Aorta (tissue), 5 donors: ENCODE measurements at regions not wholly inside any gene's neighbourhood (a gene's known extent, or its start where the extent isn't known, plus 50 kb on each side); places are given as distances from the start of the nearest gene placed in this dataset.
A peak's percentile ranks its signal among the peaks of the same experiment; 100 is the strongest.

ENCODE experiments used
- ATAC-seq: fragments of 200-7000 bp; cut with Tn5 transposase; one replicate; pipeline ENCODE4 v1.9.1; 2022; ENCODE audit warnings: moderate library complexity; ENCODE audit not compliant: low FRiP score
- DNase-seq, 2 donors: peaks; one replicate each; pipeline ENCODE4 v3.0.0-alpha.2; 2020
- H3K27ac ChIP-seq, 2 donors: one replicate each; pipeline ENCODE4 v1.5.1; 2013; ENCODE audit warnings: low read length in 2 of 2, mild to moderate bottlenecking in 2 of 2, moderate library complexity in 2 of 2, control low read depth in 1 of 2, inconsistent platforms in 1 of 2, low read depth in 1 of 2
- H3K27me3 ChIP-seq, 2 donors: one replicate each; pipeline ENCODE4 v1.6.1; 2013; ENCODE audit warnings: control low read depth in 1 of 2, low read length in 1 of 2, mild to moderate bottlenecking in 1 of 2, moderate library complexity in 1 of 2; ENCODE audit not compliant: insufficient read depth in 2 of 2, control insufficient read depth in 1 of 2
- H3K36me3 ChIP-seq, 2 donors: one replicate each; pipeline ENCODE4 v1.6.1; 2013; ENCODE audit warnings: control low read depth in 1 of 2, low read length in 1 of 2, mild to moderate bottlenecking in 1 of 2; ENCODE audit not compliant: insufficient read depth in 2 of 2, control insufficient read depth in 1 of 2
- H3K4me1 ChIP-seq, 2 donors: one replicate each; pipeline ENCODE4 v1.6.1; 2013; ENCODE audit warnings: low read length in 2 of 2, control low read depth in 1 of 2, mild to moderate bottlenecking in 1 of 2, moderate library complexity in 1 of 2; ENCODE audit not compliant: insufficient read depth in 2 of 2, control insufficient read depth in 1 of 2
- H3K4me3 ChIP-seq, 2 donors: one replicate each; pipeline ENCODE4 v1.5.1; 2013; ENCODE audit warnings: low read length in 2 of 2, control low read depth in 1 of 2, mild to moderate bottlenecking in 1 of 2
- H3K9me3 ChIP-seq: one replicate; pipeline ENCODE4 v1.6.1; 2013; ENCODE audit warnings: mild to moderate bottlenecking, low read length; ENCODE audit not compliant: control insufficient read depth
- WGBS, 2 donors: extraction: QIAGEN DNeasy Blood & Tissue Kit; methylation state at CpG; one replicate each; pipeline ENCODE4 v1.1.7; 2013; 5-methylcytosine and 5-hydroxymethylcytosine counted together
- intact Hi-C, 2 donors: fragments of 100-400 bp; cut with DNase I; formaldehyde crosslinking; loops; one replicate each; pipeline versions ENCODE4 v1.14.2 to v1.15.0; 2022
- donor health status: healthy with polysubstance abuse.
- donor health status: Bipolar disorder and iron deficiency.
- donor health status: DM: no; HTN: no; CAD: no.
- donor health status: DM: no; HTN: no; CAD: no.
- donor health status: DM: yes; HTN: yes; CAD: no.

DNA sequence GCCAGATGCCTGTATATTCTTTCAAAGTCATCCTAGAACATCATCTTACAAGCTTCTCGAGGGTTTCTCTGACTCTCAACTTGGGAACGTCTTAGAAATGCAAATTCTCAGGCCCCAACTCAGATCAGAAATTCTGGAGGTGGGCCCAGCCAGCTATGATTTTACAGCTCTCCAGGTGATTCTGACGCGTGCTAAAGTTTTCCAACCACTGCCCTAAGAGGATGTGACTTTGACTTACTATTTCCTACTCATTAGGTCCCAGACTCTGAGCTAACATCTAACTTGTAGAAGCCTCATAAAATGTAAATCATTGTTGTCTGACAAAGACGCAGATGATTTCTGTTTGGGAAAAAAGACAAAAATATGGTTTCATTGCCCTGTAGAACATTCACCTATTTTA is 61.1 kb downstream of the IRAG1 start:
- WGBS, 2 donors, result 89 to 94% methylated on average over 5 of the region's 5 CpGs
- Histone ChIP-seq H3K27me3 (no peaks in the 10 kb centered on the region), H3K9me3 (no peaks in the 10 kb centered on the region), H3K27ac (no peak overlapping the region), H3K4me1 (peaks cover 0 to 2% of the 10 kb centered on the region in 2 donors), H3K4me3 (no peak overlapping the region), H3K36me3 (peaks cover 4 to 27% of the 10 kb centered on the region in 2 donors)
- ATAC-seq (no peak), DNase-seq (no peak)
- intact Hi-C loops, result no loop called here

- no peaks in the 10 kb centered on the region for H3K9me3 ChIP-seq
- H3K4me3 ChIP-seq, result no peak overlapping the region
- WGBS, 2 donors, result 93 to 95% methylated on average over 5 of the region's 5 CpGs
- intact Hi-C loops, result no loop called here
- peaks cover 4 to 24% of the 10 kb centered on the region in 2 donors for H3K36me3 ChIP-seq
- ATAC-seq (no peak), DNase-seq (no peak)
- H3K27ac ChIP-seq, result peak overlapping the region; percentile 33 to 60
- no peaks in the 10 kb centered on the region for H3K27me3 ChIP-seq
- peaks cover 0 to 2% of the 10 kb centered on the region in 2 donors for H3K4me1 ChIP-seq
These were observed 61.8 kb downstream of the IRAG1 start for GRCh38 chr11:10631761-10632160.

GRCh38 chr11:10629411-10630002 is 61.0 kb upstream of the LYVE1 start:
- H3K36me3 ChIP-seq, result peaks cover 4 to 18% of the 10 kb centered on the region in 2 donors

DNA sequence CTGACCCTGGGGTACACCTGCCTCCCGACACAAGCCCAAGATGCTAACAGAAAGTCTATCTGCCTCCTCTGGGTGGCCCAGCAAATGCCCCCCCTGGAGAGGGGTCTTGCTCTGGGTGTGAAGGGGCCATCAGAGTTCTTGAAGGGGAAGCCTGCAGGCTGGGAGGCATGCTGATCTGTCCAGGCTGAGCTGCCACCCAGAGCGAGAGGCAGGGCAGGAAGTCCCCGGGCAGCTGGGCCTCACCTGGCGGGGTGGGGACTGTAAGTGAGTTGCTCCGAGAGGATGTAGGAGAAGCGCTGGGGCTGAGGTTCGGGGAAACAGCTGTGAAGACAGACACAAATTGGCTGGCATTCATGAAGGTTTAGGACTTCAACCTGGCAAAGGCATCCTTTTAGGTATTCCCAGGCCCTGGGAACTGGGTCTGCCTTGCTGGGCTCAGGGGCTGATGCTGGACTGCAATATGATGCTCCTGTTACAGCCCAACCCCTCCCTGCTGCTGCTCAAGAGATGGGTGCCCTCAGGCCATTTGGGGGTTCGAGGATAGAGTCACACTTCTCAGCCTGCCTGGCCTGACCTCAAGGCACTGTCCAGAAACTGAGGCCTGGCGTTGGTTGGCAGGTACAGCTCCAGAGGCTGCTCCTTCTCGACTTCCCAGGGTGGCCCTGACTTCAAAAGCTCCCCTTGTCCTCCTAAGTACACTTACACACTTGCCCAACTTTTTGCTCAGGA is 60.2 kb upstream of the LYVE1 start:
- ATAC-seq (no peak), DNase-seq (no peak)
- H3K4me1 ChIP-seq, result no peaks in the 10 kb centered on the region
- H3K36me3 ChIP-seq, result peaks cover 4 to 18% of the 10 kb centered on the region in 2 donors
- H3K27ac ChIP-seq, result peak overlapping the region; percentile 24 to 30
- no peaks in the 10 kb centered on the region for H3K27me3 ChIP-seq
- no peaks in the 10 kb centered on the region for H3K9me3 ChIP-seq
- intact Hi-C loops, result loop anchor here (5.0 to 10.0 kb wide), 2 partner anchors 104 to 106 kb away; no protein-coding TSS in a partner anchor
- H3K4me3 ChIP-seq, result no peak overlapping the region
- WGBS, 2 donors, result 87 to 89% methylated on average over 10 of the region's 10 CpGs

More at GRCh38 chr11:10629411-10630002, 61.0 kb upstream of the LYVE1 start:
- ATAC-seq (no peak), DNase-seq (no peak)
- Histone ChIP-seq H3K27me3 (no peaks in the 10 kb centered on the region), H3K9me3 (no peaks in the 10 kb centered on the region), H3K27ac (peak overlapping the region; percentile 24 to 30), H3K4me1 (no peaks in the 10 kb centered on the region), H3K4me3 (no peak overlapping the region)
- WGBS, 2 donors, result 88 to 90% methylated on average over 13 of the region's 13 CpGs
- intact Hi-C loops, result loop anchor here (5.0 to 10.0 kb wide), 2 partner anchors 103 to 105 kb away; no protein-coding TSS in a partner anchor

DNA sequence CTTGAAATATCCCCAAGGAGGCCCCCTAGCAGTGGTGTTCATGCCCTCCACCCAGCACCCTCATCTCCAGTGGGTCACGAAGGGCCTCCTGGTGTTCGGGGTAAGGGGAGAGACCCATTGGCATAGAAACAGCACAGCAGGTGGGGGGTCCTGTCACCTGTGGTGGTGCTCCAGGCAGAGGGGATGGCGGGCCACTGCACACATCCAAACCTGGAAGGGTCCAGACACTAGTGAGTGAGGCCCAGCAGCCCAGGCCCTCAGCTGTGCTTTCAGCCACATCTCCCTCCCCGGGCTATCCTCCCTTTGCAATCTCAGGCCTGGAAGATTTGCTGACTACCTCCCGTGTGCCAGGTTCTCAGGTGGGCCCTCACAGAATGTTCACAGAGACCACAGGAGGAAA is 59.4 kb upstream of the LYVE1 start:
- Histone ChIP-seq H3K4me1 (no peaks in the 10 kb centered on the region), H3K27me3 (no peaks in the 10 kb centered on the region), H3K27ac (peak overlapping the region; percentile 16 to 46), H3K4me3 (no peak overlapping the region), H3K9me3 (no peaks in the 10 kb centered on the region), H3K36me3 (peaks cover 4 to 19% of the 10 kb centered on the region in 2 donors)
- ATAC-seq (no peak), DNase-seq (no peak)
- intact Hi-C loops, result loop anchor here (5.0 to 10.0 kb wide), 2 partner anchors 104 to 107 kb away; no protein-coding TSS in a partner anchor
- 91 to 93% methylated on average over 5 of the region's 5 CpGs for WGBS, 2 donors

DNA sequence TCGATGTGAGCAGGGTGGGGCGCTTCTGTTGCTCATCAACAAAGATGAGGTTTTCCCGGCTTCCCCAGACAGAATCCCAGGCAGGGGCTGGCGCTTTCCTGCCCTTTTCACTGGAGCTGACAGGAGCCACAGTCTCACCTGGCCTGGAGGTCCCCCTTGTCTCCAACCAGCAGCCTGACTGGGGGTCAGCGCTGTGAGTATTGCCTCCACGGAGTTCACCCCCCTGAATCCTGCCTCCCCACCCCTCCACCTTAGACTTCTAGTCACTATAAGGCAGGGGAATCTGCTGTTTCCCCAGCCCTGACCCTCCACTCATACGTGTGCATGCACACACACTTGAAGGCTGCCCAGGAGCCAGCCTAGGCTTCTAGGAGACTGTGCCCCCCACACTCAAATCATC is 58.8 kb upstream of the LYVE1 start:
- 85 to 87% methylated on average over 7 of the region's 7 CpGs for WGBS, 2 donors
- no peak for DNase-seq
- no peak overlapping the region for H3K4me3 ChIP-seq
- peak overlapping the region; percentile 16 to 46 for H3K27ac ChIP-seq
- H3K4me1 ChIP-seq, result no peaks in the 10 kb centered on the region
- no peak for ATAC-seq
- no peaks in the 10 kb centered on the region for H3K27me3 ChIP-seq
- peaks cover 4 to 19% of the 10 kb centered on the region in 2 donors for H3K36me3 ChIP-seq
- H3K9me3 ChIP-seq, result no peaks in the 10 kb centered on the region
- intact Hi-C loops, result loop anchor here (5.0 to 10.0 kb wide), 2 partner anchors 105 to 108 kb away; no protein-coding TSS in a partner anchor

GRCh38 chr11:10625982-10626311 is 57.5 kb upstream of the LYVE1 start:
- 3 to 10% methylated on average over 13 of the region's 13 CpGs for WGBS, 2 donors
- no peaks in the 10 kb centered on the region for H3K27me3 ChIP-seq
- peak in 1 of 2 donors; percentile 69 for DNase-seq
- intact Hi-C loops, result loop anchor here (5.0 to 10.0 kb wide), 2 partner anchors 106 to 109 kb away; no protein-coding TSS in a partner anchor
- H3K4me1 ChIP-seq, result no peaks in the 10 kb centered on the region
- peak; percentile 49 for ATAC-seq
- no peak overlapping the region for H3K4me3 ChIP-seq
- H3K27ac ChIP-seq, result peak overlapping the region; percentile 62 to 74
- H3K36me3 ChIP-seq, result peaks cover 4 to 19% of the 10 kb centered on the region in 2 donors
- H3K9me3 ChIP-seq, result no peaks in the 10 kb centered on the region

DNA sequence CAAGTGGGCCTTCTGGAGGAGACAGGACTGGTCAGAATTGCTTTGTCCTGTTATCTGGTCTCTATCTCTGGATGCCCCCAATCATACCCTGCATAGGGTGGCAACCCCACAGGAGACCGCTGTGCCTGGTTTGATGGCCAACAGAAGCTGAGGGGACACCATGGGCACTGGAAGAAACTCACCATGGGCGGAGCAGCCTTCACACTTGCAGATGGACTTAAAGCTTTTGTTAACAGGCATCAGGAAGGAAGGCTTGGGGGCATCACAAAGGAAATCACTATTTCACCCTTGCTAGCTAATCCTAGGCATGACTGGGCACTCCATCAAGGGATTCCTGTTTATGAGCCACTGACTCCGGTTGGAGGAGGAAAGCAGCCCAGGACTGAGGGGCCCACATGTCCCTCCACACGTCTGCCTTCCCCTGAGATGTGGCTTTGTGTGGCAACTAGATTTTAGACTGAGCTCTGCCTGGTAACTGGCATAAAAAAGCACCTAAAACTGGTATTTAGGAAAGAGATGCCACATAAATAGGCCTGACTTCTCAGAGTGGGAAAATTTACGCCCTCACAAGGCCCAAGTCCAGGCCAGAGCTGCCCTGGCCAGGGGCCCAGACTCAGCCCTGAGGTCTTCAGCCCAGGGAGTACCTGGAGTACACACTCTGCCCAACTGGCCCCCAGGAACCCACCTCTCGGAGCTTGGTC is 57.0 kb upstream of the LYVE1 start:
- Histone ChIP-seq H3K9me3 (no peaks in the 10 kb centered on the region), H3K27me3 (no peaks in the 10 kb centered on the region), H3K4me3 (no peak overlapping the region), H3K36me3 (peaks cover 4 to 17% of the 10 kb centered on the region in 2 donors), H3K27ac (peak overlapping the region; percentile 62 to 74), H3K4me1 (no peaks in the 10 kb centered on the region)
- ATAC-seq, result peak; percentile 26
- intact Hi-C loops, result loop anchor here (5.0 to 10.0 kb wide), 2 partner anchors 107 to 109 kb away; no protein-coding TSS in a partner anchor
- no peak for DNase-seq
- 38% methylated on average over 6 of the region's 6 CpGs for WGBS, 2 donors
